Mononuclear cell (primary cell): ENCODE measurements at regions not wholly inside any gene's neighbourhood (a gene's known extent, or its start where the extent isn't known, plus 50 kb on each side); places are given as distances from the start of the nearest gene placed in this dataset.

Experiments used
- H3K27me3 ChIP-seq: 2 replicates; pipeline ENCODE4 v1.6.0; 2011; ENCODE audit warnings: low read length, control low read depth; ENCODE audit not compliant: insufficient read depth
- H3K4me1 ChIP-seq: 2 replicates; pipeline ENCODE4 v1.5.1; 2011; ENCODE audit warnings: mild to moderate bottlenecking, low read length, control low read depth; ENCODE audit not compliant: insufficient read depth
- H3K4me3 ChIP-seq: 2 replicates; pipeline ENCODE4 v1.5.1; 2011; ENCODE audit warnings: mild to moderate bottlenecking, low read length, moderate library complexity
- H3K9me3 ChIP-seq: 2 replicates; pipeline ENCODE4 v1.5.1; 2011; ENCODE audit warnings: low read depth, mild to moderate bottlenecking, control low read depth, low read length

DNA sequence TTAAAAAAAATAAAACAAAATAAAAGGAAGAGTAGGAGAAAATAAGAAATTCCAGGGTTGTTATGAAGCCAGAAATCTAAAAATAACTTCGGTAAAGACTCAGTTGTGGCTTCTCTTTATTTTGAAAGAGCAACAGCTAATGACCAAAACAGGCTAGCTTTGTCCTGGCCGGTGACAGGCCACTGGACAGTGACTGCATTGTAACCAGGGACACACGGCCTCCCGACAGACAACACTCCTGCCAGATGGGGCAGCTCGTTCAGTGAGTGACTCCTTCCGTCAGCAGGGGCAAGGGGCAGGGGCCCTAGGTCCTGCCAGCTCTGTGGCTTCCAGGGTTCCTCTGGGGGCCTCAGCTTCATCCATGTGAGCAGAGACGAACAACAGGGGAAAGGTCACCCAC, 173.4 kb downstream of the KATNAL1 start:
- peaks cover 7% of the 10 kb centered on the region for H3K4me1 ChIP-seq
- no peaks in the 10 kb centered on the region for H3K27me3 ChIP-seq
- no peaks in the 10 kb centered on the region for H3K9me3 ChIP-seq
- H3K4me3 ChIP-seq = no peak overlapping the region

DNA sequence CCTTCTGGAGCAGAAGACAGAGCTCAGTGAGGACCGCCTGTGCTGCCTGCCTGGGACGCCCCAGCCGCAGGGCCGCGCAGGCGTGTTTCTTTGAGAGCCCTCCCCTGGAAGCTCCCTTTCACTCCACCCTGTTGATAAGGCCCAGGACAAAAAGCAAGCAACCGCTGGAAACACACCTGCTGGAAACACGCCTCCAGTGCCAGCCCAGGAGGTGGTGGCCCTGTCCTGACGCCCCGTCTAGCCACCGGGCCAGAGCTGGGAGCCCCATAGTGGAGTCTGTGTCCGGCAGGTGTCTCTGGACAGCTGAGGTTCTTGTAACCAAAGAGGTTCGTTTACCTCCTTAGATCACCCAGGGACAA, 173.8 kb downstream of the KATNAL1 start:
- Histone ChIP-seq H3K4me3 (no peak overlapping the region), H3K9me3 (no peaks in the 10 kb centered on the region), H3K4me1 (peaks cover 7% of the 10 kb centered on the region), H3K27me3 (no peaks in the 10 kb centered on the region)

DNA sequence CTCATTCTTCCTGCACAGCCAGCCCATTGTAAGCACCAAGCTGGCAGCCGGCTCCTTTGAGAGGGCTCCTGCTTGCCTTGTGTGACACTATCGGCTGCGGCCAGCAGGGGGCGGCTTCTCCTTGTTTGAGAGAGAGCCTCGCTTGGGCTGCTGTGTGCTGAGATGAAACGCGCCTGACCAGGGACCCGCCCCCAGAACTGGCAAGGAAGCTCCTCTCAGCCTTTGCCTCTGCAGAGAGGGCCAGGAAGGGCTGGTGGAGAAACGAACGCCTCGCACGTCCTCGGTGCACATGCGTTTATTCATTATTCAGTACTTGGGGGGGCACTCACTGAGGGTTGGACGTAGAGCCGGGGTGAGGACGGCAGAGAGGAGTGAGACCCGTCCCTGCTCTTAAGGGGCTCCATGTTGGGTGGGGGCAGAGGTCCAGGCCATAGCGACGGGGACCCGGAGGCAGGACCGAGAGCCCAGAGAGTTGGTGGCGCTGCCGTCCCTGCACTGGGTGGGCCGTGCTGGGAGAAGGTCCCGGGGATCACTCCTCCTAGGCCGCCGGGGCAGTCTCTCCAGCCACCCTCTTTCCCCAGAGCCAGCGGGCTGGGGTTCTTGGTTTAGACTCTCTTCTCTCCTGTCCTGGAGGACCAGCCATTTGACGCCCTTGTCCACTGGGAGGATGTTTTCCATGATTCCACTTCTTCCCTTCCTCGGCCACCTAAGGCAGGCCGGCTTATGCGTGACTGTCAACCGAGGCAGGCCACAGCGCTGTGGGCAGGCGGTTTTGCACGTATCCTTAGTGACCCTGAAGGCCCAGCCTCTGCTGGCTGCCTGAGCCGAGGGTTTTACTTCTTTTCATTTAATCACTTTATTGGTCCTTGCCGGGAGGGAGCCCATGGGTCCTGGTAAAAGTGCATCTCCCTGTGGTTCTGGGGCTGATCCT, 174.5 kb downstream of the KATNAL1 start:
- Histone ChIP-seq H3K4me3 (no peak overlapping the region), H3K27me3 (no peaks in the 10 kb centered on the region), H3K9me3 (no peaks in the 10 kb centered on the region), H3K4me1 (peaks cover 7% of the 10 kb centered on the region)

DNA sequence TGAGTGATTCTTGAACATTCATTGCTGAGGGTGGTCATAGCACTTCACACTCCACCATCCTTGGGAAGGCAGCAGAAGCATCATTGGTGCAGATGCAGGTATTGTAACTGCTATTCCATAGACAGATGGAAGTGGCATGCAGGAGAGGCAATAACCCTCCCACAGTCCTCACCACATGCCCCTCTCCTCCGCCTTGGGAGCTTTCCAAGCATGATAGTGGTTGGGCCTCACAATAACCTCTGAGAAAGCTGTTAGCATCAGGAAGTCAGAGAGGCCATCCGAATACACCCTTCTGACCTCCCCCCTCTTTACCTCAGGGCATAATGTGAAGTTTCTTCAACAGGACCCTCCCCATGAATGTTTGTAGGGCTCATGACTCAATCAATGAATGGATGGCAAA, 177.9 kb downstream of the KATNAL1 start:
- H3K4me1 ChIP-seq = peaks cover 7% of the 10 kb centered on the region
- no peaks in the 10 kb centered on the region for H3K27me3 ChIP-seq
- H3K4me3 ChIP-seq = no peak overlapping the region
- no peaks in the 10 kb centered on the region for H3K9me3 ChIP-seq

DNA sequence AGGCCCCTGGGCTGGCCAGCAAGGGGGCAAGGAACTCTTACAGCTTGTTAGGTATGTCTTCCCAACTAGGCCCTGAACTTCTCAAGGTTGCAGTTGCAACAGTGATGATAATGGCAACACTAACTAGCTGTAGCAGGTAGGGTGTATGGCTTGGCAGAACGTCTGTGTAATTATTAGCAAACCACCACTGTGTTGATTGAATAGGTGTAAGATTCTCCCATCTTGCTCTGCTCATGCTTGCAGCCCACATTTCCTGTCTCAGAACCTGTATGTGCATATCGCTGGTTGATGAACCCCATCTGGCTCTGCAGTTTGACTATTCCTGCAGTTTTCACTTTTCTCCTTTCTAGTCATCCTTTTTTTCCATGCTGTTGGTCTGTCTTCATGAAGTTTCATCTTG, 178.8 kb downstream of the KATNAL1 start:
- Histone ChIP-seq H3K4me1 (peaks cover 7% of the 10 kb centered on the region), H3K4me3 (no peak overlapping the region), H3K9me3 (no peaks in the 10 kb centered on the region), H3K27me3 (no peaks in the 10 kb centered on the region)

- no peaks in the 10 kb centered on the region for H3K27me3 ChIP-seq
- H3K4me3 ChIP-seq = no peak overlapping the region
- H3K9me3 ChIP-seq = no peaks in the 10 kb centered on the region
- H3K4me1 ChIP-seq = peaks cover 6% of the 10 kb centered on the region
Observed at GRCh38 chr13:30128095-30128494, 179.3 kb downstream of the KATNAL1 start.

DNA sequence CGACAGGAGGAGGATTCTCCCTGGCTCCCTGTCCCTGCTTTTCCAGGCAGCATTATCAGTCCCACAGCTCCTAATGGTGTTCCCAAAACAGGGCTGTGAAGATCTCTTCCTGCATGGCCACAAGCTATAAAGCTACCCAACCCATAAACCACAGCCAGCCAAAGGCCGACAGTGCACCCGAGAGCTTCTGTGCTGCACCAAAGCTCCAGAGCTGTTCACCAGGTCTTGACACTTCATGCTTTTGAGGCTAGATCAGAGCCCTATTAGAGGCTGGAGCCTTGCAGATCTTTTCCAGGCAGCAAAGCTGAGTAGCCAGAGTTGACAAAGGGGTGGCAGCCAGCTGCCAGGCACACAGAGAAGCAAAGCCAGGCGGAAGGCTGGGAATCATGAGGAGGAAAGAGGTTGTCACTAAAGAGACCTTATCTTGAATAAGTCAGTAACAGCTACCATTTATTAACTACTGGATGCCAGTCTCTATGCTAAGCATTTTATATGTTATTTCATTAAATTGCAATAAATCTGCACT, 180.4 kb downstream of the KATNAL1 start:
- Histone ChIP-seq H3K4me1 (peaks cover 3% of the 10 kb centered on the region), H3K4me3 (no peak overlapping the region), H3K9me3 (no peaks in the 10 kb centered on the region), H3K27me3 (no peaks in the 10 kb centered on the region)

GRCh38 chr13:30125422-30126073, 181.8 kb downstream of the KATNAL1 start:
- H3K4me3 ChIP-seq = no peak overlapping the region
- H3K4me1 ChIP-seq = peaks cover 7% of the 10 kb centered on the region
- H3K27me3 ChIP-seq = no peaks in the 10 kb centered on the region
- no peaks in the 10 kb centered on the region for H3K9me3 ChIP-seq

DNA sequence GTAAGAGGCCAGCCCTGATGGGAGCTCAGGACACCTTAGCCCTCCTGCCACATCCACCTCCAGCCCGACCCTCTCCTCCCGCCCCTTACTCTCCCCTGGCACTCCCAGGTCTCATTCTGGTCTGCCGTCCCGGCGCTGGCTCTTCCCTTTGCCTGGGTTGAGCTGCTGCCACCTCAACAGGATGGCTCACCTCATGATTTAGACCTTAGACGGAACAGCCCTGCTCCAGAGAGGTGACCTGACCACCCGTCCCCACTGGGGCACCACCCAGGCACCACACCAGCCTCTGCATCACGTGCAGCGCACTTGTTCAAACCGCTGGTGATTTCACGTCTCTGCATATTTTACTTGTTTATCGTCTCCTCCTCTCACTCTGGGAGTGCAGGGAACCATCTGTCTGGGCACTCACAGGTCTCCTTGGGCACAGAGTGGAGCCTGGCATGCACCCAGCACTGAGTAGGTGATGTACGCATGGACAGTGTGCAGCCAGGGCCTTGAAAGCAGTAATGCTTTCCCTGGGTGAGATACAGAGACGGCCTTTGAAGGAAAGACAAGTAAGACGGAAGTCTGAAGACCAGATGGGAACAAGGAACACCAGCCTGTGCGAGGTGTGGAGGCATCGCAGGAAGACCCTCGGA, 183.1 kb downstream of the KATNAL1 start:
- Histone ChIP-seq H3K9me3 (no peaks in the 10 kb centered on the region), H3K4me1 (peaks cover 15% of the 10 kb centered on the region), H3K4me3 (no peak overlapping the region), H3K27me3 (no peaks in the 10 kb centered on the region)

DNA sequence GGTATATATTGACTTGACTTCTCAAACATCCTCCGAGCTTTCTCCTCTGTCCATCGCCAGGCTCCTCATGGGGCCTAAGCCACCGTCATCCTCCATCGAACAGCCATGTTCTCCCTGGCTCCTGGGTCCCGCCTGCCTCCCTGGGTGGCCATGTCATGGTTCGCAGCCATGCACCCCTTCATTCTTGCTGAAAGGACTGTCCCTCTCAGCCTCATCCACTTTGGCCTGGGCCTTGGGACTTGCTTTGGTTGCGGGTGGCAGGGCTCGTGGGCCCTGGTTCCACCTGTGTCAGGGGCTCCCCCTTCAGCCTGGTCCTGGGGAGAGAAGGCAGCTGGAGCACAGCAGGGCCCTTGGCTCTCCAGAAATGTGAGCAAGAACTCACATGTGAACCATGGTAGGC, 183.8 kb downstream of the KATNAL1 start:
- H3K4me3 ChIP-seq = no peak overlapping the region
- H3K9me3 ChIP-seq = no peaks in the 10 kb centered on the region
- H3K4me1 ChIP-seq = peaks cover 16% of the 10 kb centered on the region
- H3K27me3 ChIP-seq = no peaks in the 10 kb centered on the region

- Histone ChIP-seq H3K4me1 (peaks cover 16% of the 10 kb centered on the region), H3K27me3 (no peaks in the 10 kb centered on the region), H3K4me3 (no peak overlapping the region), H3K9me3 (no peaks in the 10 kb centered on the region)
Observed at GRCh38 chr13:30121666-30122065, 185.7 kb downstream of the KATNAL1 start.

- Histone ChIP-seq H3K27me3 (no peaks in the 10 kb centered on the region), H3K4me1 (peaks cover 16% of the 10 kb centered on the region), H3K9me3 (no peaks in the 10 kb centered on the region), H3K4me3 (no peak overlapping the region)
Observed at GRCh38 chr13:30121244-30121643, 186.1 kb downstream of the KATNAL1 start.

DNA sequence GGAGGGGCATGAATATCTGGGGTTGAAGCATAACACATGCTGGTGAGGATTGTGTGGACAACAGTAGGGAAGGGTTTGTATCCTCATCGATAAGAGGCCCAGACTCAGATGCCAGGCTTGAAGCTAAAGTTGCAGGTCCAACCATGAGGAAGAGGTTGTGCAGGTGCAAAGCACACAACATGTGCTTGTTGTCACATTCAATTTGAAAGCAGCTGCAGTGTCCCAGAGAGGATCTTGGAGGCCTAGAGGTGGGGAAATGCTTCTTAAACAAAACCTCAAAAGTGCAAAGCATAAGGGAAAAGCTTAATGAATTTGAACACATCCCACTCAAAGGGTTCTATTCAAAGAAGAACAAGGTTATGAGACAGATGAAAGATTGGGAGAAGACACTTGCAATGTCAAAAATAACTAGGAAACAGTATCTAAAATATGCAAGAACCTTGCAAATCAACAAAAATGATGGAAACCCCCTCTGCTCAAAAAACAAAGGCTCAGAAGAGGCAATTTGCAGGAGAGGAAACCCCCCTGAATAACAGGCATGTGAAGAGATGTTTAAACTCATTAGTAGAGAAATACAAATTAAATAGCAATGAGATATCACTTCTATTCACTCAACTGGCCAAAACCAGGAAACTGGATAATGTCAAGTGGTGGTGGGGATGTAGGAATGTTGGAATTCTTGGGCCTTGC, 187.1 kb downstream of the KATNAL1 start:
- Histone ChIP-seq H3K4me1 (peaks cover 17% of the 10 kb centered on the region), H3K9me3 (no peaks in the 10 kb centered on the region), H3K4me3 (no peak overlapping the region), H3K27me3 (no peaks in the 10 kb centered on the region)

DNA sequence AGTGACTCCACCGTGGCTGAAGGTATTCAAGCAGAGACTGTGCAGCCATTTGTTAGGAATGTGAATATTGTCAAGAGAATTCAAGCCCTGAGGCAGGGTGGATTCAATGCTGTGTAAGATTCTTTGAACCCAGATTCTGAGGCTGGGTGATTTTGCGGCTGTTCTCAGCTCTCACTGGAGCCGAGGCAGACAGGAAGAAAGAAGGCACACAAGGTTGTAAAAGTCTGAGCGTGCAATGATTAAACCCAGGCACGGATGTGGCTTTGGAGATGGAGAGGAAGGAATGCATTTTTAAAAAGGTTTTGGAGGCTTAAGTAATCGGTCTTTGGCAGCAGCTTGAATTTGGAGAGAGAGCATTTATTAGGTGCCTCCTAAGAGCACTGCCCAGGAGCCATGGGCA, 187.9 kb downstream of the KATNAL1 start:
- Histone ChIP-seq H3K4me1 (peaks cover 21% of the 10 kb centered on the region), H3K9me3 (no peaks in the 10 kb centered on the region), H3K4me3 (no peak overlapping the region), H3K27me3 (no peaks in the 10 kb centered on the region)

DNA sequence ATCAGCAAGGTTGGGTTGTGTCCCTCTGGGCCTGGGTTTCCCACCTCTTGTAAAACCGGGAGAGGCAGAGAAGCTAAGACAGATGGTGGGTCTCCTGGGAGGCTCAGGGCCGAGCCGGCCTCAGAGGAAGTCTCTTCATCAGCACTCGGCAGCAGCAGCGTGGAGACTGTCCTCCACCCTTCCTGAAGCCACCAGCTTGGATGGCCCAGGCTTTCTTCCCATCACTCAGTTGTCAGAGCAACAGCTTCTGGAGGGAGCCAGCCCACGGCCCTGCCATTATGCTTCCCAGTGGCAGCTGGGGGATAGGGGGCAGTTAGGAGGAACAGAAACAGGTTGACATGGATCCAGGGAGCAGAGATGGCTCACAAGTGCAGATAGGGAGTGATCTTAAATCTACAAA, 191.0 kb downstream of the KATNAL1 start:
- H3K4me1 ChIP-seq = peaks cover 27% of the 10 kb centered on the region
- H3K9me3 ChIP-seq = no peaks in the 10 kb centered on the region
- H3K4me3 ChIP-seq = no peak overlapping the region
- H3K27me3 ChIP-seq = no peaks in the 10 kb centered on the region
